ENCODE measurements at regions not wholly inside any gene's neighbourhood (a gene's known extent, or its start where the extent isn't known, plus 50 kb on each side); places are given as distances from the start of the nearest gene placed in this dataset.

GRCh38 chr2:150047620-150048222 is 439.7 kb downstream of the RND3 start:
- DNase-seq (ENCODE audit: low read depth): no peak

- DNase-seq (ENCODE audit: low read depth): no peak
Measured at GRCh38 chr2:150046810-150047209, 440.7 kb downstream of the RND3 start.

GRCh38 chr2:150046211-150046610 is 441.3 kb downstream of the RND3 start:
- DNase-seq (ENCODE audit: low read depth): no peak

DNA sequence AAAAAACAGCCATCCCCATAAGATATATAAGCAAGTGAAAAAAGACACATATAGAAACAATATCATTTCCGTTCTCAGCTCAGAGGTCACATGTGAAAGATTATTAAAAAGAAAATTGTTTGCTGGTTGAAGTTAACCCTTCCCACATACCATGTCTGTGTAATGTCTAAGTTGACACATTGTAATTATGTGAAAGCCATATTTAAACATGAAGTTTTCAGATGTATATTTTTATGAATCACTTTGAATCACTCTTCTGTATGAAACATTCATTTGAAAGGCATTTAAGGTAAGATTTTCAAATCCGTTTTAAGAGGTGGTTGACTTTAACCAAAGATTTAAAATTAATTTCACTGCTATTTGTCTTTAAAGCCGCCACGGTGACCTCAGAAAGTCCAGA is 441.9 kb downstream of the RND3 start:
- no peak for DNase-seq (ENCODE audit: low read depth)

DNA sequence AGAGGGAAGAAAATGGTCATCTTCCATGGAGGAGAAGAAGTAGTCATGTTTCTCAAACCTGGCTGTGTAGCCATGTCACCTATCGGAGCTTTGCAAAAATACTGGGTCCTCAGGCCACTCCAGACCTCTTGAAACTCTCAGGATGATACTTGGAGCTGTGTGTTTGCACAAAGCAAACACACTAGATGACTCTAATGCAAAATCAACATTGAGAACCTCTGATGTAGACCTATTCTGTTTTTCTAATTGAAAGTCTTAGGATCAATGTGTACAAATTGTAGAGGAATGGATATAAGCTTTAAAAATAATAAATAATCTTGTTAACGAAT is 444.3 kb downstream of the RND3 start:
- no peak for DNase-seq (ENCODE audit: low read depth)

DNA sequence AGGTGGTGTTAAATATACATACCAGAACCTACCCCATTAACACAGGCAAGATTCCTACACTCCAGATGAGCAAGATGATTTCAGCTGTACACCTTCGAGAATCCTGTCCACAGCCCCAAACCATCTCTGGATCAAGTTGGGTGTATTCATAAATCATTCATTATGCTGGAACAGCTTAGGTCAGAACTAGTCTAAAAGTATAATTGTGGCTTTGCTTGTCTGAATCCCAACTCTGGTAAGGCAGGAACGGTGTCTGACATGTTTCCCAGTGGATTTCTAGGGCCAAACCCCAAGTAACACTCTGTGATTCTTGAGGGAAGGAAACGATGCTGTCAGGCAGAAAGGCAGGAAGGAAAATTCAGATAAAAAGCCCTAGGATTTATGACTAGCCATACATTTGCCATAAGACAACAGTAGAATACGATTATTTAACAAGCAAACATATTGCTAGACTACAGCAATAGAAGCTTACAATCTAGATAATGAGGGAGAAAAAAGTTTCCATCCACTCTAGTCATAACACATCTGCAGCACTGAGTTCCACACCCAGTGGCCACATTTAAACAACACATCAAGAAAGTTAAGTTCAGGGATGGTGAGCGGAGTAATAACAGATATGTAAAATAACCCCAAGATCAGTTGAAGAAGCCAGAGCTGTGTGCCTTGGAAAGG is 444.8 kb downstream of the RND3 start:
- no peak for DNase-seq (ENCODE audit: low read depth)

DNA sequence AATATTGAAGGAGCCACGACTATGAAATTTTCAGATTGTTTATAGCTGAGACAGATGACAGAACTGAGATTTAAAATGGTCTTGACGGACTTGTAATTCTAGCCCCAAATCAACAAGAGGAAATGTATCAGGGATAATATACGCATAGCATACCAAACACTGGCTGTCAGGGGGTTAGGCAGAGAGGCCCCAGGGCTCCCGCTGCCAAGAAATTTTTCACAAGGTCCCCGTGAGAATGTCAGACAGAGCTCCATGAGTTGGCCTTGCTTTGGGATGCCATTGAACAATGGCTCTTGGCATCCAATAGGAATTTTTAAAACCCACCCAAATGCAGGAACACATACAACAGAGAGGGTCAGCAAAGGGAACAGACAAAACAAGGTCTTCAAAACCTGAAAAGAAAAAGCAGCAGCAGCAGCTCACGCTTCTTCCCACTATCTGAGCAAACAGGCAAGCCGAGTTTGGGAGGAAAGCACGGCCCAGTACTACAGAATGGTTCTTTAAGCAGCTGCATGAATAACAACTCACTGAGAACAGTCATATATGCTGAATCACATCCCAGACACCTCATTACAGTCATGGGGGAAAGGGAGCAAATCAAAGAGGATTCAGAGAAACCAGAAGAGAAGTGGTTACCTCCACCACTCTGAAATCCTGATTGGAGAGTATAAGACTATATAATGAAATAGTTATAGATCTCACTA is 445.6 kb downstream of the RND3 start:
- no peak for DNase-seq (ENCODE audit: low read depth)

DNA sequence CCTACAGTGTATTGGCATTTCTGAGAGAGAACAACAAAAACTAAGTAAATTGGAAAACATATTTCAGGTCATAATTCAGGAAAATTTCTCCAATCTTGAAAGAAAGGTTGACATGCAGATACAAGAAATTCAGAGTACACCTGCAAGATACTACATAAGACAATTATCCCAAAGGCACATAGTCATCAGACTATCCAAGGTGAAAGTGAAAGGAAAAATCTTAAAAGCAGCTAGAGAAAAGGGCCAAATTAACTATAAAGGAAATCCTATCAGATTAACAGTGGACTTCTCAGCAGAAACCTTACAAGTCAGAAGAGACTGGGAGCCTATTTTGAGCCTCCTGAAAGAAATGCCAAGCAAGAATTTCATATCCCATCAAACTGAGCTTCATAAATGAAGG is 449.0 kb upstream of the MMADHC start:
- DNase-seq (ENCODE audit: low read depth): no peak

DNA sequence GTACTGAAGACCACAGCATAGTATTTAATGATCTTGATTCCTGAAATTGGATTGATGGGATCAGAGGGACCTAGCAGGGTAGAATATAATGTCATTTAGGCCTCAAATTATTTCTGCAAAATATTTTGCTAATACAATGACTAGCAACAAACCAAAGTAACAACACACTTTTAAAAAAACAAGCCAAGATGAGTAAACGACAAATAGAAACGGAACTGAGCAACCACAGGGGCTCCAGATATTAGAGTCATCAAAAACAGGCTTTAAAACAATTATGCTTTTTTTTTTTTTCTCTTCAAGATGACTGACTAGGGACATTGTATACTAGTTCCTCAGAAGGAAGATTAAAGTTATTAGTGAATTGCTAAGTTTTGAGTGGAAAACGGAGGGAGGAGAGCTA is 447.1 kb upstream of the MMADHC start:
- DNase-seq (ENCODE audit: low read depth): no peak

DNA sequence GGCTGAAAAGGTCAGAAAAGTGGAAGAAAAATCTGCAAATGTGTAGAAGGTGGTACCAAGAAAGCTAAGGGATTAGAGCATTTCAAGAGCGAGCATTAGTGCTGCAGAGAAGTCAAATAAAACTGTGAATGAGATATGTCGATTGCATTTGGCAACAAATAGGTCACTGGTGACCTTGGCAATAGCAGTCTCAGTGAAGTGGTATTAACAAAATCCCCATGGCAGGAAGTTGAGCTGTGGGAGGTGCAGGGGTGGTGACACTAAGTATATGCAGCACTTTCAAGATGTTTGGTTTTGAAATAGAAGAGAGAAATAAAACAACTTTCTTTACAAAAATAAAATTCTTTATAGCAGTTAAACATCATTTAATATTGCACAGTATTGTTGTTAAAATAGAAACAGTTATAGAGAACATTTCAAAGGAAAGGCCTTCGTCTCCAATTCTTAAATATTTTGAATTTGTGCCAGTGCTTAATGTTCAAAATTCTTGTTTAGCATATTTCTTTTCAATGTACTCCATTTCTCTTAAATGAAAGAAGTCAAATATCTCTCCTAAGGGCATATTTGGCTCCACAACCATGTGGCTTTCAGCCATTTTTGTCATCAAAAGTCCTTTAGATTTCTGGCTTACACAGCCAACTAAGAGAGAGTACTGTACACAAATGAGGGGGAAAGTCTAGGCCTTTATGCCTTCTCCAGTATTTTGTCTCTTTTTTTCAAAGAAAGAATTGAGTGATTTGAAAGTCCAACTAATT is 443.0 kb upstream of the MMADHC start:
- DNase-seq (ENCODE audit: low read depth): no peak

DNA sequence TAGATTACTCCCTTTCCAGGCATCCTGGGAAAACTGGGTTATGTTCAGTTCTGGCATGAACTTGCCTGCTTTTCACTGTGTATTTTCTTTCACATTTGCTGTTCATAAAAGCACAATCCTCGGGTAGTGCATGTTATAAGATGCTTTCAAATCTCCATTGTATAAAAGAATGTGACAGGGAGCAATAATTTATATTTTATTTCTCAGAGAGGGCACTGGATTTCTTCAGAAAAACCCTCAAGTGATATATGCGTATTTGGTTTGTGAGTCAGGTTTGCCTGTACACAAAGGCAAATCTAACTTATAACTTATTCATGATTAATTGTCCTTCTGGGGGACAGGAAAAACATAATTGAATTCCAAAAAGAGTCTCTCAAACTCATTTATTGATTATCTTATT is 440.7 kb upstream of the MMADHC start:
- no peak for DNase-seq (ENCODE audit: low read depth)

DNA sequence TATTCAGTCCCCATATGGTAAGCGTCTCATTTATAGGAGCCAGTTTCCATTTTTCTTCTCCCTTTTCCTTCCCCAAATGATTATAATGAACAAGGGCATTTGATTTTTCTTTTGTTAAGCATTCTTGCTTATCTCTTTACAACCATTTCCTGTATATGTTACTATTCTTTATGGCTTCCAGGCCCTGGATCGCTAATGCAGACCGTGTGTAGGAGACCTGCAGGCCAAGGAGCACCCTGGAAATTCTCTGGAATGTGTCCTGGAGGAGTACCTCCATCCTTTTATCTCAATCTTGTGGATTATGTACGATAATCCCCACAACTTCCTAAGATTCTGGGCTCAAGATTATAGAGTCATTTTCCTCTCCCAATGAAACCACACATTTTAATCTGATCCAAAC is 439.6 kb upstream of the MMADHC start:
- DNase-seq (ENCODE audit: low read depth): no peak

DNA sequence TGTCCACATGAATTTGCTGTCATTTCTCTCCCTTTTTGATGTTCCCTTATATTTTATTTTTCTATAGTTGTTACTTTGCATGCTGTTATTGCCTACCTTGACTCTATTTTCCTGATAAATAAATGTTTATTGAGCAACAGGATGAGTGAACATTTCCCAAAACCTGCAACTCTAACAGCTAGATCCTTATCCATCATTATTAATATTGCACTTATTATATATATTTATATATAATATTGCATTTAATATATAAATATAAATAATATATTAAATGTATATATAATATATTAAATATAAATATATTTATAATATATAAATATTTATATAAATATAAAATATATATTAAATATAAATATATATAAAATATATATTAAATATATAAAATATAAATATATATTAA is 436.1 kb upstream of the MMADHC start:
- no peak for DNase-seq (ENCODE audit: low read depth)

DNA sequence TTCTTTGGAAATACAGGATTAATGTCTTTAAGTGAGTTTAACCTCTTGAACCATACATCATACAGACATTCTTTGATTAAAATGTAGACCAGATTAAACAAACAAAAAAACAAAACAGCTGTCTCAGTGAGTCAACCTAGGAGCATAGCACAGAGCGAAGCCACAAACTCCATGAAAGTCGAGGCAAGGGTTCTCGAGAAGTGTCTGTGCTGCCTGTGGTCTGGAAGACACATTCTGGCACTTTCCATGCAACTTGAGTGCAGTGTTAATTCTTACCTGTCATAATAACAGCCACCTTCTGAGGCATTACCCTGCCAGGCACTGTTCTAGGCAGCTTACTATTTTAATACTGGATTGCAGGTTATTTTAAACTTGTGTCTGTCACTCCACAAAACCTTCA is 435.5 kb upstream of the MMADHC start:
- DNase-seq (ENCODE audit: low read depth): no peak

DNA sequence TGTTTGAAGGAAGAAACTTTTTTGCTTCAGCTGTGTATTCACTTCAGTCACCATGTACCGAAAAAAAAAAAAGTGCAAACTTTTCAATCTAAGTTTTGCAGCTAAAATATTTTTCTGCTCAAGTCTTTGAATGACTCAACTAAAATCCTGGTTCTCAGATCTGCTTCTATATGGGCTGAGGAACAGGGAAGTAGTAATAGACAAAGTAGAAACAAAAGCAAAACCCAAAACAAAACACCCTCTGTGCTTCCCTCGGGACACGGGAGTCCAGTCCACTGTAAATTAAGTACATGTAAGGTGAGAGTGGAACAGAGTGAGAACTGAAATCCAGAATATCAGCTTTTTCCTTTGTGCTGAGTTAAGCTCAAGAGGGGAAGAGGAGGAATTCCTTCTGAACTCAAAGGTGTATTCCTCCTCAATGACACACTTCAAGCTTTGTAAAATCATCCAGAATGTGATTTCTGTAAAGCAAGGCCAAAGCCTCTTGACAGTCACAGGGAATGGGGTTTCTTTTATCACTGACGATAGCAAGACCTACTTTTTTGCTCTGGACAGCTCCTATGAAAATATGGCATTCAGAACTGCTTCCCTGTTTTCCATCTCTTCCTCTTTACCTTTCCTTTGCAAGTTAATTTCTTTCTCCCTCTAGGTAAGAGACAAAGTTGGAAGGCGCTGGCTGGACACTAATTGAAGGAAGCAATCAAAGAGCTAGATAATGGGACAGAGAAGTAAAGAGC is 433.5 kb upstream of the MMADHC start:
- DNase-seq (ENCODE audit: low read depth): no peak

DNA sequence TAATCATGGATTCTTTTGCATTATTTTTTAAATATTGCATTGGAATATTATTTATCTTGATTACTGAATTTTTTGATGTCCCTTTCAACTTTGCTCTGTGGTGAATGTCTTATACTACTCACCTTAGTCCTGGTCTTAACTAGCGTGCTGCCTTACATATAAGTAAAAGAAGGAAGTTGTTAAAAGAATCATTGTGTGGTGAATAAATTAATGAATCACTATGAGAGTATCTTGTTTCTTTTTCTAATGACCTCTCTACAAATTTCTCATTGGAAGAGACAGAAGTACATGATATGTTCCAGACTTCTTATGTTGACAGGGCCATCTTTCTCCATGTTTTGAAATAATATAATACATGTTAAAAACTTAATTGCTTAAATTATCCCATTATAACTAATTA is 432.6 kb upstream of the MMADHC start:
- DNase-seq (ENCODE audit: low read depth): no peak

DNA sequence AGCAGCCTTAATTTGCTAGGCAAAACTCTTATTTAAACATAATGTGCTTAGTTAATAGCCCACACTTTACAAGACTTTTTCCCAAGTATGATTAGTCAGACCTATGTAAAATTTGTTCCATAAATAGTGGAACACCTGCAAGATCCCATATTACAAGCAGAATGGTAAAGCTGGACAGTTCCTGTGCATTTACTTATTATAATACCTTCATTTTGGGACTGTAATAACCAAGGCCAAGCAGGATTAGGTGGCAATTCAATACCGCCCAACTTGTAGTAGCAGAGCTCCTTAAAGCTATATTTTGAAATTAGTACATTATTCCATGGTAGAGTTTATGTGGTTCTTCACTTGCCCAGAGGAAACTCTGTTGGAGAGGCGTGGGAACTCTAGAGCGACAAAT is 431.5 kb upstream of the MMADHC start:
- no peak for DNase-seq (ENCODE audit: low read depth)

GRCh38 chr2:150012986-150013385 is 425.4 kb upstream of the MMADHC start:
- DNase-seq (ENCODE audit: low read depth): no peak

GRCh38 chr2:150011161-150011730 is 423.7 kb upstream of the MMADHC start:
- DNase-seq (ENCODE audit: low read depth): no peak

DNA sequence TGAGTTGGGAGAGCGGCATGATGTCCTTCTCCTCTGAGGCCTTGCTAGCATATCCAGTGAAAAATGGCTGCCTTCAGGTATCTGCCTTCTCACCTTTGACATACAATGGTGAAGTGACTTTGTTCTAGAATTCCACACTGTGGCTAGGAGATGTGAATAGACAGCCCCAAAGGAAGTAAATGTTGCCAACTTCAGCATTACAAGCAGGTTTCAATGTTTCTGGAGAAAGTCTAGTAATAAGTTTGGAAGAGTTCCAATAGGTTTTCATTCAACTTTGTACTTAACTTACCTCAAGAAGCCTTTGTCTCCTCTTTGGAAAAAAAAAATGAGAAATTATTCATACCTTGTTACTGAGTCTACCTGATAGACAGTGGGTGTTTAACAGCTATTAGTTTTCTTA is 421.3 kb upstream of the MMADHC start:
- no peak for DNase-seq (ENCODE audit: low read depth)

DNA sequence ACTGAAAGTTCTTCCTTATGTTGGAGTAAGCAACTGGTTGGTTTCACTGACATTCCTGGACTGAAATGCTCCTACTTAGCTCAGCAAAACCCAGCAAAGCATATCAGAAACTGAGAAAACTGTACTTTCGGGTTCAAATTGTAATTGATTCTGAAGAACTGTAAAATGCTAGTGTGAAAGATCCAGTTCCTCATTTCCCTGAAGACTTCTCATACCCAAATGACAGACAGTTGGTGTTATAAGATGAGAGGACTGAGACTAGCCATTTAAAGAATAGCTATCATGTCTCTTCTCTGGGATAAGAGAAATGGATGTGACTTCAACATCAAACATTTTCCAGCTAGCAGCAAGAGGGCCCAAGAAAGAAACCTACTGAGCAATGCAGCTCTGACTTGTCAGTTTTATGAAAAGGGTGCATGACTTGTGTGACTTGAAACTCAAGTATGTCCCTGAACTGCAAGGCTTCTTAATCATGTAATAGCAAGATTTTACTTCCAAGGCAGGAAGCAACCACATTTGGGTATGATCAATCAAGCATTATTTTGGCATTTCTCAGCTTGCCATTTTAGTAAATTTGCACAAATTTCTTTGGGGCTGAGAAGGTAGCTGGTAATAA is 420.3 kb upstream of the MMADHC start:
- DNase-seq (ENCODE audit: low read depth): no peak

GRCh38 chr2:150006591-150006990 is 419.0 kb upstream of the MMADHC start:
- DNase-seq (ENCODE audit: low read depth): no peak
